ENCODE measurements at regions not wholly inside any gene's neighbourhood (a gene's known extent, or its start where the extent isn't known, plus 50 kb on each side); places are given as distances from the start of the nearest gene placed in this dataset.
A peak's percentile ranks its signal among the peaks of the same experiment; 100 is the strongest.
"Not testable (repeated sequence)": the region's sequence is repeated elsewhere in the genome, so short reads cannot be mapped to it uniquely, and the experiment has no call there.

GRCh38 chr15:26197060-26197459 lies 333.9 kb upstream of the ATP10A start:
- no peaks in the 10 kb centered on the region for H3K9me3 Mint-ChIP-seq (ENCODE audit: unreplicated experiment)
- no peak for DNase-seq (ENCODE audit: low spot score)
- H3K27me3 Mint-ChIP-seq (ENCODE audit: unreplicated experiment) = peaks cover 2% of the 10 kb centered on the region
- H3K4me3 Mint-ChIP-seq (ENCODE audit: unreplicated experiment) = no peak overlapping the region
- H3K27ac Mint-ChIP-seq (ENCODE audit: unreplicated experiment) = no peak overlapping the region
- no peak for TF ChIP-seq CTCF (IDR thresholded peaks at IDR 0.05; ENCODE audit: unreplicated experiment)
- no peaks in the 10 kb centered on the region for H3K4me1 Mint-ChIP-seq (ENCODE audit: unreplicated experiment)
- H3K36me3 Mint-ChIP-seq (ENCODE audit: low read depth, unreplicated experiment) = no peaks in the 10 kb centered on the region

- Mint-ChIP-seq H3K4me1 (ENCODE audit: unreplicated experiment) (no peaks in the 10 kb centered on the region), H3K27ac (ENCODE audit: unreplicated experiment) (no peak overlapping the region), H3K27me3 (ENCODE audit: unreplicated experiment) (peaks cover 2% of the 10 kb centered on the region), H3K36me3 (ENCODE audit: low read depth, unreplicated experiment) (no peaks in the 10 kb centered on the region), H3K9me3 (ENCODE audit: unreplicated experiment) (no peaks in the 10 kb centered on the region), H3K4me3 (ENCODE audit: unreplicated experiment) (no peak overlapping the region)
- no peak for DNase-seq (ENCODE audit: low spot score)
- TF ChIP-seq CTCF (IDR thresholded peaks at IDR 0.05; ENCODE audit: unreplicated experiment) = no peak
Observed at GRCh38 chr15:26191193-26191592, 328.1 kb upstream of the ATP10A start.

GRCh38 chr15:26186138-26186537 lies 323.0 kb upstream of the ATP10A start:
- H3K36me3 Mint-ChIP-seq (ENCODE audit: low read depth, unreplicated experiment); DNase-seq (ENCODE audit: low spot score); H3K9me3 Mint-ChIP-seq (ENCODE audit: unreplicated experiment); H3K4me1 Mint-ChIP-seq (ENCODE audit: unreplicated experiment); H3K27me3 Mint-ChIP-seq (ENCODE audit: unreplicated experiment); H3K27ac Mint-ChIP-seq (ENCODE audit: unreplicated experiment); H3K4me3 Mint-ChIP-seq (ENCODE audit: unreplicated experiment): not testable (repeated sequence)

- TF ChIP-seq CTCF (IDR thresholded peaks at IDR 0.05; ENCODE audit: unreplicated experiment) = no peak
- Mint-ChIP-seq H3K9me3 (ENCODE audit: unreplicated experiment) (no peaks in the 10 kb centered on the region), H3K27me3 (ENCODE audit: unreplicated experiment) (no peaks in the 10 kb centered on the region), H3K4me1 (ENCODE audit: unreplicated experiment) (no peaks in the 10 kb centered on the region), H3K36me3 (ENCODE audit: low read depth, unreplicated experiment) (no peaks in the 10 kb centered on the region), H3K4me3 (ENCODE audit: unreplicated experiment) (no peak overlapping the region), H3K27ac (ENCODE audit: unreplicated experiment) (no peak overlapping the region)
- DNase-seq (ENCODE audit: low spot score) = no peak
Observed at GRCh38 chr15:26182441-26182840, 319.3 kb upstream of the ATP10A start.

- Mint-ChIP-seq H3K27me3 (ENCODE audit: unreplicated experiment) (no peaks in the 10 kb centered on the region), H3K27ac (ENCODE audit: unreplicated experiment) (no peak overlapping the region), H3K4me1 (ENCODE audit: unreplicated experiment) (no peaks in the 10 kb centered on the region), H3K36me3 (ENCODE audit: low read depth, unreplicated experiment) (no peaks in the 10 kb centered on the region), H3K9me3 (ENCODE audit: unreplicated experiment) (no peaks in the 10 kb centered on the region), H3K4me3 (ENCODE audit: unreplicated experiment) (no peak overlapping the region)
- peak; percentile 26 for TF ChIP-seq CTCF (IDR thresholded peaks at IDR 0.05; ENCODE audit: unreplicated experiment)
- peak; percentile 32 for DNase-seq (ENCODE audit: low spot score)
Observed at GRCh38 chr15:26179906-26180305, 316.8 kb upstream of the ATP10A start.
